Lower leg skin (tissue), 4 donors: ENCODE measurements at regions not wholly inside any gene's neighbourhood (a gene's known extent, or its start where the extent isn't known, plus 50 kb on each side); places are given as distances from the start of the nearest gene placed in this dataset.

ENCODE experiments used
- DNase-seq, 2 donors: peaks; one replicate each; pipeline ENCODE4 v3.0.0-alpha.2; 2019; ENCODE audit warnings: low spot score in 2 of 2
- H3K4me3 ChIP-seq: fragments of 200-600 bp; sonication (generic); 2 replicates; pipeline ENCODE4 v1.5.1; 2017; ENCODE audit warnings: mild to moderate bottlenecking, low read depth; ENCODE audit not compliant: poor library complexity, severe bottlenecking
- POLR2A ChIP-seq, 2 donors: fragments of 450-650 bp; IDR thresholded peaks; one replicate each; pipeline ENCODE4 v1.6.1; 2016 to 2017; ENCODE audit warnings: antibody characterized with exemption in 2 of 2, mild to moderate bottlenecking in 1 of 2, moderate library complexity in 1 of 2
- WGBS, 2 donors: methylation state at CpG; one replicate each; pipeline ENCODE4 v1.1.5; 2018; 5-methylcytosine and 5-hydroxymethylcytosine counted together
- intact Hi-C: fragments of 100-400 bp; cut with DNase I; formaldehyde crosslinking; loops from one replicate; pipeline ENCODE4 v1.15.0; 2023; ENCODE audit warnings: low total_unique reads
- TF ChIP-seq, protein P1 (sequence below), 3 donors: fragments of 450-650 bp; IDR thresholded peaks; one replicate each; pipeline ENCODE4 v1.5.1; 2016; ENCODE audit warnings: antibody characterized with exemption in 3 of 3, mild to moderate bottlenecking in 3 of 3, moderate library complexity in 2 of 3

DNA sequence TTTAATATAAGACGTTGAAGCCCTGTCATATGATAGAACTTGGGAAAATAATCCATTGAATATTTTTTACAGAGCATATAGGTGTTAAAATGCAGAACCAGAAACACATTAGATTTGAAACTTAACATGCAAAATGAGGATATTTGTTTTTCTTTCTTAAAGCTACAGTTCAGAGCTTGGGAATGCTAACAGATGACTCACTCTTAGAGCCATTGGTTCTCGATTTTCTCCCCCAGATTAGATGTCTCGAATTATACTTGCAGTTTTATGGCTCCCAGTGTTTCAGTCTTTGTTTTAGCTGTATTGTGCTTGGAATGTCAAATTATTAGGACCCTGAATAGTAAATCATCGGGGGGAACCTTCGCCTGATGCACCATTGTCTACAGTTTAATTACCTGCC, 575.7 kb upstream of the ZP4 start:
- intact Hi-C loops: no loop called here

DNA sequence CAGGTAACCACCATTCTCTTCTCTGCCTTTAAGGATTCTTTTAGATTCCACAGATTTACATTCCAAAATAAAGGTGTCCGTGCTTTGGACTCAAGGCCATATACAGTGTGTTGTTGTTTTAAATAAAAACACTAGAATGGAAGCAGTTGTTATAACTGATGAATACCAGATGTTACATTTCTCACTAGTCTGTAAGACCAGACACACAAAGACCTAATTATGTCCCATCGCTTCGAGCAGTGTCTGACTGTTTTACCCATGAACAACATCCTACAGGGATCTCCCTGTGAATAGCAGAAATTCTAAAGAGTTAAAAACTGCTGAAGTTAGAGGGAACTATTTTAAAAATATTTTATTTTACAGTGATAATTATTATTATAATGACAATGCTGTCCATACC, 574.7 kb upstream of the ZP4 start:
- WGBS, 2 donors: 52 to 54% methylated on average over 3 of the region's 3 CpGs
- intact Hi-C loops: no loop called here

More for the DNA sequence above, 575.7 kb upstream of the ZP4 start:
- no peak overlapping the region for H3K4me3 ChIP-seq
- DNase-seq: no peak
- 75 to 76% methylated on average over 5 of the region's 5 CpGs for WGBS, 2 donors
- TF ChIP-seq, protein P1, sequence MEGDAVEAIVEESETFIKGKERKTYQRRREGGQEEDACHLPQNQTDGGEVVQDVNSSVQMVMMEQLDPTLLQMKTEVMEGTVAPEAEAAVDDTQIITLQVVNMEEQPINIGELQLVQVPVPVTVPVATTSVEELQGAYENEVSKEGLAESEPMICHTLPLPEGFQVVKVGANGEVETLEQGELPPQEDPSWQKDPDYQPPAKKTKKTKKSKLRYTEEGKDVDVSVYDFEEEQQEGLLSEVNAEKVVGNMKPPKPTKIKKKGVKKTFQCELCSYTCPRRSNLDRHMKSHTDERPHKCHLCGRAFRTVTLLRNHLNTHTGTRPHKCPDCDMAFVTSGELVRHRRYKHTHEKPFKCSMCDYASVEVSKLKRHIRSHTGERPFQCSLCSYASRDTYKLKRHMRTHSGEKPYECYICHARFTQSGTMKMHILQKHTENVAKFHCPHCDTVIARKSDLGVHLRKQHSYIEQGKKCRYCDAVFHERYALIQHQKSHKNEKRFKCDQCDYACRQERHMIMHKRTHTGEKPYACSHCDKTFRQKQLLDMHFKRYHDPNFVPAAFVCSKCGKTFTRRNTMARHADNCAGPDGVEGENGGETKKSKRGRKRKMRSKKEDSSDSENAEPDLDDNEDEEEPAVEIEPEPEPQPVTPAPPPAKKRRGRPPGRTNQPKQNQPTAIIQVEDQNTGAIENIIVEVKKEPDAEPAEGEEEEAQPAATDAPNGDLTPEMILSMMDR (IDR thresholded peaks at IDR 0.05): no peak
- TF ChIP-seq POLR2A (IDR thresholded peaks at IDR 0.05): no peak

DNA sequence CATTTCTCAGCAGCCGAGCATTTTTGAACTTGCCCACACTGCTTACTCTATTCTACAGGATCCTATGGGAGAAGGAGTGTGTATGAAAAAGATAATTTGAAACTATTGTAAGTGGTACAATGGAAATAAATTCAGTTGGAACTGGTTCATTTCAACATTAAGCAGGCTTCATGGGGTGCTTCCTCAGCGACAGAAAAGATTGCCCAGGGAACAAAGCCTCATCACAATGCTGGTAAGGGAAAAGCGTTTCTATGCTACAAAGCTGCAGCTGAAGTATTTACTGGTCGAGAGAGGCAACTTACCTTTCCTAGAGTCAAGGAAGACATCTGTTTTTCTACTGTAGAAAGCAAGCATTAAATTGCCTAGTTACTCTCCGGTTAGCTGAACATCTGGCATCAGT, 568.2 kb upstream of the ZP4 start:
- TF ChIP-seq, protein P1 (IDR thresholded peaks at IDR 0.05): no peak
- TF ChIP-seq POLR2A (IDR thresholded peaks at IDR 0.05): no peak
- WGBS, 2 donors: 58 to 60% methylated on average over 5 of the region's 5 CpGs
- no peak for DNase-seq
- intact Hi-C loops: no loop called here
- no peak overlapping the region for H3K4me3 ChIP-seq

More for the DNA sequence above, 574.7 kb upstream of the ZP4 start:
- no peak for DNase-seq
- TF ChIP-seq POLR2A (IDR thresholded peaks at IDR 0.05): no peak
- TF ChIP-seq, protein P1 (IDR thresholded peaks at IDR 0.05): no peak
- no peak overlapping the region for H3K4me3 ChIP-seq

DNA sequence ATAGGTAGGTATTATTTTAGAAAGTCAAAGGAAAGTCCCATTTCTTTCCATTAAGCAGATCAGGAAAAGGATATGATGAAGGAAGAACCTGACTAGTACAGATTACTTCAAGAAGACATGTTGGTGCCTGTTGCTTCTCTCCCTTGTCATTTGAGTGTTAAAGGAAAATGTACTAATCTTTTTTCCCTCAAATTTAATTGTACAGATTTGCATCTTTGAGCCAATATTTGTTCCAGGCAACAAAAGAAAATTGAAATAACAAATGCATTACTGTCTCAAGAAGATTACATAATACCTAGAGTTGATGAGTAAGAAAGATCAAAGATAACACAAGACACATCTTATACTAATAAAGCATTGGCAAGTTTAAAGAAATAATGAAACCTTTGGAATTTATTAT, 566.9 kb upstream of the ZP4 start:
- no peak for DNase-seq
- intact Hi-C loops: no loop called here
- TF ChIP-seq POLR2A (IDR thresholded peaks at IDR 0.05): no peak
- TF ChIP-seq, protein P1 (IDR thresholded peaks at IDR 0.05): no peak
- H3K4me3 ChIP-seq: no peak overlapping the region

DNA sequence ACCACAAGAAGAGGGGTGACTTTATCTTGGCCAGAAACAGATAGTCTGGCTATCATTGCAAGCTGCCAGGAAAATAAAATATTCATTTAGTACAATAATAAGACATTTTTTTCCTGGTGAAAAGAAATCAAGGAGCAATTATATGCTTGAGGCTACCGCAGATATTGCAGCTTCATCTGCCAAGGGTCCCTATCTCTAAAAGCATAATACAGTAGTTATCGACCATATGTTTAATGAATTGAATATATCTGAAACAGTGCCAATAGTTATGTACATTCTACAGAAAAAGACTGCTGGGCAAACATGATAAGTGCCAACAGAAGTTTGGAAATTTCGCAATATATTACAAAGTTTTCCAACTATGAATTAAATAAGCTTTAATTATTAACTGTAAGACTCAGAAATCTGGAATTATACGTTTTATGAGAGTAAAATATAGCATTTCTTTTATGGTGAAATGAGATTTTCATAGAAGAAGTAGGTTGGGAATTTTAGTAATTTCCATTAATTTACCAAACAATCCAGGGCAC, 561.1 kb upstream of the ZP4 start:
- intact Hi-C loops: no loop called here
- TF ChIP-seq, protein P1 (IDR thresholded peaks at IDR 0.05): no peak
- no peak for TF ChIP-seq POLR2A (IDR thresholded peaks at IDR 0.05)
- 54 to 59% methylated on average over 4 of the region's 4 CpGs for WGBS, 2 donors
- H3K4me3 ChIP-seq: no peak overlapping the region
- no peak for DNase-seq

DNA sequence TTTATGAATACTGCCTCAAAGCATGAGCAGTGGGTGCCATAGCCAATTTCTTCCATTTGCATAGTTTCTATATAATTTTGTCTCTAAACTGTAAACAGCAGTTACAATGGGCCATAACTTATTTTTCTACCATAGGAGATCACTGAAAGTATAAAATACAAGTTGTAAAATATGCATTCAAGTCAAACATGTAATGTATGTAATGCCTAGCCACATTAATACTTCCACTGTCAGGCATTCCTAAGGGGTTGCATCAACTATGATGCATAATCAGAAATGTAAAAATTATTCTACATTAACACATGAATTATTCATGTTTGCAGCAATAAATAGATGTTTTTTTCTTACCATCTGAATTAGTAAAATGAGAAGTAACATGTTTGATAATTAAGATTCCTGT, 560.3 kb upstream of the ZP4 start:
- intact Hi-C loops: no loop called here
- no peak overlapping the region for H3K4me3 ChIP-seq
- TF ChIP-seq, protein P1 (IDR thresholded peaks at IDR 0.05): no peak
- no peak for TF ChIP-seq POLR2A (IDR thresholded peaks at IDR 0.05)
- no peak for DNase-seq
